ENCODE measurements at regions not wholly inside any gene's neighbourhood (a gene's known extent, or its start where the extent isn't known, plus 50 kb on each side); places are given as distances from the start of the nearest gene placed in this dataset.

DNA sequence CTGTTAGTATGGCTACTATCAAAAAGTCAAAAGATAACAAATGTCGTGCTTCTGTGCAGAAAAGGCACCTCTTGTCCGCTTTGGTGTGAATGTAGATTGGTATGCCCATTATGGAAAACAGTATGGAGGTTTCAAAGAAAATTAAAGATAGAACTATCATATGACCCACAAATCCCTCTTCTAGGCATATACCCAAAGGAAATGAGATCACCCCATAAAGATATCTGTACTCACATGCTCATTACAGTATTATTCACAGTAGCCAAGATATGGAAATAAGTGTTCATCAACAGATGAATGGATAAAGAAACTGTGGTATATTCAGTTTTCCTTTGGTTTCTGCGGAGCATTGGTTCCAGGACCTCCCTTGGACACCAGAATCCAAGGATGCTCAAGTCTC is 180.5 kb upstream of the PPP1R3A start:
- no peak overlapping the region for H3K4me3 Mint-ChIP-seq

GRCh38 chr7:114095885-114096284 is 177.1 kb upstream of the PPP1R3A start:
- H3K9ac ChIP-seq: no peak overlapping the region
- Mint-ChIP-seq H3K27me3 (ENCODE audit: insufficient read depth, low read depth) (no peaks in the 10 kb centered on the region), H3K4me3 (no peak overlapping the region), H3K4me1 (no peaks in the 10 kb centered on the region), H3K27ac (no peak overlapping the region), H3K9me3 (peaks cover 3% of the 10 kb centered on the region), H3K36me3 (no peaks in the 10 kb centered on the region)
- H4K20me1 ChIP-seq (ENCODE audit: low read depth): no peaks in the 10 kb centered on the region
- H3K27ac ChIP-seq: no peak overlapping the region
- no peak for DNase-seq (ENCODE audit: low spot score)
- H3K4me2 ChIP-seq: no peak overlapping the region
- no peak overlapping the region for H2AFZ ChIP-seq (replicated peaks)
- no peaks in the 10 kb centered on the region for H3K36me3 ChIP-seq
- H3K27me3 ChIP-seq: peaks cover 35% of the 10 kb centered on the region
- H3K4me1 ChIP-seq: no peaks in the 10 kb centered on the region
- H3K9me3 ChIP-seq (ENCODE audit: low read depth): no peaks in the 10 kb centered on the region
- H3K4me3 ChIP-seq: no peak overlapping the region
- no peaks in the 10 kb centered on the region for H3K79me2 ChIP-seq (ENCODE audit: low read depth)
- H3F3A ChIP-seq (ENCODE audit: low read depth): no peaks in the 10 kb centered on the region
- TF ChIP-seq CTCF (IDR thresholded peaks at IDR 0.05) (no peak), EZH2 (IDR thresholded peaks at IDR 0.05) (no peak), EZH2phosphoT487 (IDR thresholded peaks at IDR 0.05) (no peak)

More for the DNA sequence above, 180.5 kb upstream of the PPP1R3A start:
- peaks cover 4% of the 10 kb centered on the region for H3K27me3 ChIP-seq
- no peaks in the 10 kb centered on the region for H4K20me1 ChIP-seq (ENCODE audit: low read depth)
- no peak overlapping the region for H2AFZ ChIP-seq (replicated peaks)
- TF ChIP-seq EZH2phosphoT487 (IDR thresholded peaks at IDR 0.05) (no peak), EZH2 (IDR thresholded peaks at IDR 0.05) (no peak), CTCF (IDR thresholded peaks at IDR 0.05) (no peak)
- no peak overlapping the region for H3K4me3 ChIP-seq
- no peak for DNase-seq (ENCODE audit: low spot score)
- no peak overlapping the region for H3K27ac Mint-ChIP-seq
- no peak overlapping the region for H3K9ac ChIP-seq
- H3K9me3 Mint-ChIP-seq: peaks cover 3% of the 10 kb centered on the region
- no peaks in the 10 kb centered on the region for H3F3A ChIP-seq (ENCODE audit: low read depth)
- no peaks in the 10 kb centered on the region for H3K79me2 ChIP-seq (ENCODE audit: low read depth)
- no peaks in the 10 kb centered on the region for H3K27me3 Mint-ChIP-seq (ENCODE audit: insufficient read depth, low read depth)
- H3K27ac ChIP-seq: no peak overlapping the region
- H3K4me1 Mint-ChIP-seq: no peaks in the 10 kb centered on the region
- no peaks in the 10 kb centered on the region for H3K36me3 Mint-ChIP-seq
- H3K4me1 ChIP-seq: no peaks in the 10 kb centered on the region
- no peak overlapping the region for H3K4me2 ChIP-seq
- no peaks in the 10 kb centered on the region for H3K36me3 ChIP-seq
- H3K9me3 ChIP-seq (ENCODE audit: low read depth): no peaks in the 10 kb centered on the region

GRCh38 chr7:114088470-114088940 is 169.7 kb upstream of the PPP1R3A start:
- no peak overlapping the region for H3K27ac Mint-ChIP-seq
- H3K9me3 ChIP-seq (ENCODE audit: low read depth): no peaks in the 10 kb centered on the region
- no peak overlapping the region for H3K4me3 ChIP-seq
- no peak overlapping the region for H3K4me2 ChIP-seq
- H3F3A ChIP-seq (ENCODE audit: low read depth): peaks cover 10% of the 10 kb centered on the region
- no peaks in the 10 kb centered on the region for H3K9me3 Mint-ChIP-seq
- peaks cover 11% of the 10 kb centered on the region for H3K4me1 ChIP-seq
- H3K27me3 Mint-ChIP-seq (ENCODE audit: insufficient read depth, low read depth): peaks cover 28% of the 10 kb centered on the region
- DNase-seq (ENCODE audit: low spot score): no peak
- H3K4me1 Mint-ChIP-seq: peaks cover 22% of the 10 kb centered on the region
- TF ChIP-seq EZH2 (IDR thresholded peaks at IDR 0.05) (peak; percentile 11), EZH2phosphoT487 (IDR thresholded peaks at IDR 0.05) (no peak), CTCF (IDR thresholded peaks at IDR 0.05) (no peak)
- no peaks in the 10 kb centered on the region for H3K36me3 Mint-ChIP-seq
- H3K79me2 ChIP-seq (ENCODE audit: low read depth): no peaks in the 10 kb centered on the region
- no peaks in the 10 kb centered on the region for H3K36me3 ChIP-seq
- H3K9ac ChIP-seq: no peak overlapping the region
- peaks cover 100% of the 10 kb centered on the region for H3K27me3 ChIP-seq
- peak overlapping the region; percentile 86 for H3K4me3 Mint-ChIP-seq
- peaks cover 26% of the 10 kb centered on the region for H4K20me1 ChIP-seq (ENCODE audit: low read depth)
- H3K27ac ChIP-seq: no peak overlapping the region
- no peak overlapping the region for H2AFZ ChIP-seq (replicated peaks)

Measured in neural progenitor cell (in vitro differentiated cells).